OCI-LY7 (cell line): ENCODE measurements at regions not wholly inside any gene's neighbourhood (a gene's known extent, or its start where the extent isn't known, plus 50 kb on each side); places are given as distances from the start of the nearest gene placed in this dataset.

Experiments used
- BruUV-seq: library from RNA; stranded (reverse); fragments of 400-500 nt; replicated peaks from 2 replicates; lab custom pipeline; 2021; lab: Mats Ljungman, UMichigan
- CTCF ChIA-PET: fragments of 300-600 bp; sonication (Branson Sonifier 250); formaldehyde crosslinking; loops from one replicate; lab custom pipeline; 2022; ENCODE audit warnings: antibody characterized with exemption; ENCODE audit not compliant: unreplicated experiment; lab: Charles Lee
- POLR2A ChIA-PET: fragments of 300-600 bp; sonication (Branson Sonifier 250); formaldehyde crosslinking; loops from one replicate; lab custom pipeline; 2022; ENCODE audit warnings: antibody characterized with exemption; lab: Charles Lee
- DNase-seq: peaks from one replicate; pipeline ENCODE4 v3.0.0-alpha.2; 2015; ENCODE audit warnings: low spot score
- H2AFZ ChIP-seq: fragments of 200-600 bp; sonication (generic), shearing (Covaris generic); 2 replicates; pipeline ENCODE4 v1.6.1; 2014; ENCODE audit warnings: mild to moderate bottlenecking, antibody characterized with exemption, low read length, moderate library complexity
- H3K27ac ChIP-seq: fragments of 200-600 bp; sonication (generic); 2 replicates; pipeline ENCODE4 v1.5.1; 2014; ENCODE audit warnings: mixed run types, low read depth, mild to moderate bottlenecking, moderate library complexity, low read length, inconsistent platforms; ENCODE audit not compliant: poor library complexity, severe bottlenecking
- H3K36me3 ChIP-seq: fragments of 200-600 bp; sonication (generic); 2 replicates; pipeline ENCODE4 v1.6.1; 2014; ENCODE audit warnings: mild to moderate bottlenecking, antibody characterized with exemption, low read length, moderate library complexity, mixed read lengths; ENCODE audit not compliant: insufficient read depth
- H3K4me1 ChIP-seq: fragments of 200-600 bp; sonication (generic); 2 replicates; pipeline ENCODE4 v1.5.1; 2014; ENCODE audit warnings: mild to moderate bottlenecking, low read length; ENCODE audit not compliant: insufficient read depth, poor library complexity, severe bottlenecking
- H3K4me2 ChIP-seq: fragments of 200-600 bp; sonication (generic); 2 replicates; pipeline ENCODE4 v1.6.1; 2014; ENCODE audit warnings: mild to moderate bottlenecking, low read length
- H3K4me3 ChIP-seq: fragments of 200-600 bp; sonication (generic); 2 replicates; pipeline ENCODE4 v1.5.1; 2014; ENCODE audit warnings: mild to moderate bottlenecking, low read depth, low read length; ENCODE audit not compliant: poor library complexity, severe bottlenecking
- H3K79me2 ChIP-seq: fragments of 200-600 bp; sonication (generic); 2 replicates; pipeline ENCODE4 v1.6.1; 2016; ENCODE audit warnings: low read depth, mild to moderate bottlenecking, low read length, moderate library complexity, mixed read lengths; ENCODE audit not compliant: insufficient read depth
- H3K9me2 ChIP-seq: fragments of 200-600 bp; sonication (generic); 2 replicates; pipeline ENCODE4 v1.6.1; 2016; ENCODE audit warnings: mild to moderate bottlenecking, low read length, mixed read lengths; ENCODE audit not compliant: insufficient read depth
- H3K9me3 ChIP-seq: fragments of 200-600 bp; sonication (generic); 2 replicates; pipeline ENCODE4 v1.6.1; 2014; ENCODE audit warnings: mild to moderate bottlenecking, mixed run types, low read length, mixed read lengths
- H4K20me1 ChIP-seq: fragments of 200-600 bp; sonication (generic); 2 replicates; pipeline ENCODE4 v1.6.1; 2014; ENCODE audit warnings: mild to moderate bottlenecking, antibody characterized with exemption, low read length, moderate library complexity, mixed read lengths; ENCODE audit not compliant: insufficient read depth
- EZH2phosphoT487 ChIP-seq: fragments of 200-600 bp; sonication (generic); IDR thresholded peaks from 2 replicates; pipeline ENCODE4 v1.6.1; 2018; ENCODE audit warnings: low read depth, borderline replicate concordance, mild to moderate bottlenecking, mixed run types, antibody characterized with exemption, low read length, moderate library complexity, mixed read lengths
- intact Hi-C: fragments of 100-400 bp; cut with micrococcal nuclease; formaldehyde crosslinking; loops from one replicate; pipeline ENCODE4 v1.10.0; 2022; ENCODE audit not compliant: unreplicated experiment
- TF ChIP-seq, protein P1 (sequence below): fragments of 200-600 bp; sonication (generic); conservative IDR thresholded peaks from 2 replicates; pipeline ENCODE4 v1.5.1; 2014; ENCODE audit warnings: mild to moderate bottlenecking, antibody characterized with exemption, low read length, moderate library complexity, mixed read lengths

DNA sequence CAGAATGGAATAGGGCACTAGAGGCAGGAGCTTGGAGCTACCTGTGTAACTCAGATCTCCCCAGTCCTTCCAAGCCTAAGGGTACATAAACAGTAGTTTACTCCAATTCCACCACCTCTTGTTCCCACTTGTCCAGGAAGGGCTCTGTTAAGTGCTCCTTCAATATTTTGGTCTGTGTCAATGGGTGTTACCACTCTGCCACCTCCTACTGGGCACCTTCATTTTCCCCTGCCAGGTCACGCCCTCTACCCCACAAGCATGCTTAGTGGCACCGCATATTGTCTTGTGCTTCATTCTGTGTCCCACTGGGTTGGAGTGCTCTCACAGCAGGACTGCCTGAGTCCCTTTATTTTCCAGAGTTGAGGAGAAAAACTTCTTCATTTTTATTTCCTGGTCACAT is 459.8 kb downstream of the ARHGEF28 start:
- no peak overlapping the region for H3K27ac ChIP-seq
- no peaks in the 10 kb centered on the region for H3K4me1 ChIP-seq
- POLR2A ChIA-PET, result no interaction called here
- DNase-seq, result no peak
- no peaks in the 10 kb centered on the region for H4K20me1 ChIP-seq
- CTCF ChIA-PET, result no interaction called here
- BruUV-seq, result no TSS peak
- H3K9me3 ChIP-seq, result no peaks in the 10 kb centered on the region
- no peaks in the 10 kb centered on the region for H3K36me3 ChIP-seq
- no peak overlapping the region for H2AFZ ChIP-seq
- no peak overlapping the region for H3K4me3 ChIP-seq
- intact Hi-C loops, result no loop called here
- H3K4me2 ChIP-seq, result no peak overlapping the region
- H3K9me2 ChIP-seq, result no peaks in the 10 kb centered on the region
- H3K79me2 ChIP-seq, result no peaks in the 10 kb centered on the region
- TF ChIP-seq, protein P1, sequence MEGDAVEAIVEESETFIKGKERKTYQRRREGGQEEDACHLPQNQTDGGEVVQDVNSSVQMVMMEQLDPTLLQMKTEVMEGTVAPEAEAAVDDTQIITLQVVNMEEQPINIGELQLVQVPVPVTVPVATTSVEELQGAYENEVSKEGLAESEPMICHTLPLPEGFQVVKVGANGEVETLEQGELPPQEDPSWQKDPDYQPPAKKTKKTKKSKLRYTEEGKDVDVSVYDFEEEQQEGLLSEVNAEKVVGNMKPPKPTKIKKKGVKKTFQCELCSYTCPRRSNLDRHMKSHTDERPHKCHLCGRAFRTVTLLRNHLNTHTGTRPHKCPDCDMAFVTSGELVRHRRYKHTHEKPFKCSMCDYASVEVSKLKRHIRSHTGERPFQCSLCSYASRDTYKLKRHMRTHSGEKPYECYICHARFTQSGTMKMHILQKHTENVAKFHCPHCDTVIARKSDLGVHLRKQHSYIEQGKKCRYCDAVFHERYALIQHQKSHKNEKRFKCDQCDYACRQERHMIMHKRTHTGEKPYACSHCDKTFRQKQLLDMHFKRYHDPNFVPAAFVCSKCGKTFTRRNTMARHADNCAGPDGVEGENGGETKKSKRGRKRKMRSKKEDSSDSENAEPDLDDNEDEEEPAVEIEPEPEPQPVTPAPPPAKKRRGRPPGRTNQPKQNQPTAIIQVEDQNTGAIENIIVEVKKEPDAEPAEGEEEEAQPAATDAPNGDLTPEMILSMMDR, result no peak
- TF ChIP-seq EZH2phosphoT487, result no peak

DNA sequence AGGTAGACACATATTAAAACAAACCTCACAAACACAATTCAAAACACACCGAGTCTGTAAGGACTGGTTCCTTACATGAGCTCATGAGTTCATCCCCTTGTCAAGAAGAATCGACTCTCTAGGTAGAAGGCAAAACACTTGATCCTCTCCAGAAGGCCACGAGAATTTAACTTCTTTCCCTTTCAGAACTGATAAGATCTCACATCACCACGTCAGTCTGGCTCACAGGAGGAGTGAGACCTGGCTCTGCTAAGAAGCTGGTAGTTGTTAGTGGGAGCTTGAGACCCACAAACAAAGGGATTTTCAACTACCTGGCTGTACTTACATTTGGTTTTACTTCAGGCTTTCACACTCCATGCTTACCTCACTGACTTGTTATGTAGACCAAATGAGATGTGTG is 459.2 kb downstream of the ARHGEF28 start:
- no peaks in the 10 kb centered on the region for H3K9me3 ChIP-seq
- H3K27ac ChIP-seq, result no peak overlapping the region
- CTCF ChIA-PET, result interaction anchor here (0.6 kb wide), 1 partner anchor 432 kb away, joined by 14 read pairs; no protein-coding TSS in a partner anchor
- DNase-seq, result no peak
- TF ChIP-seq, protein P1, result no peak
- no peak for TF ChIP-seq EZH2phosphoT487
- H3K9me2 ChIP-seq, result no peaks in the 10 kb centered on the region
- H3K4me3 ChIP-seq, result no peak overlapping the region
- H3K4me1 ChIP-seq, result no peaks in the 10 kb centered on the region
- no peaks in the 10 kb centered on the region for H3K79me2 ChIP-seq
- no peaks in the 10 kb centered on the region for H4K20me1 ChIP-seq
- POLR2A ChIA-PET, result no interaction called here
- no TSS peak for BruUV-seq
- intact Hi-C loops, result no loop called here
- no peak overlapping the region for H2AFZ ChIP-seq
- H3K36me3 ChIP-seq, result no peaks in the 10 kb centered on the region
- H3K4me2 ChIP-seq, result no peak overlapping the region

DNA sequence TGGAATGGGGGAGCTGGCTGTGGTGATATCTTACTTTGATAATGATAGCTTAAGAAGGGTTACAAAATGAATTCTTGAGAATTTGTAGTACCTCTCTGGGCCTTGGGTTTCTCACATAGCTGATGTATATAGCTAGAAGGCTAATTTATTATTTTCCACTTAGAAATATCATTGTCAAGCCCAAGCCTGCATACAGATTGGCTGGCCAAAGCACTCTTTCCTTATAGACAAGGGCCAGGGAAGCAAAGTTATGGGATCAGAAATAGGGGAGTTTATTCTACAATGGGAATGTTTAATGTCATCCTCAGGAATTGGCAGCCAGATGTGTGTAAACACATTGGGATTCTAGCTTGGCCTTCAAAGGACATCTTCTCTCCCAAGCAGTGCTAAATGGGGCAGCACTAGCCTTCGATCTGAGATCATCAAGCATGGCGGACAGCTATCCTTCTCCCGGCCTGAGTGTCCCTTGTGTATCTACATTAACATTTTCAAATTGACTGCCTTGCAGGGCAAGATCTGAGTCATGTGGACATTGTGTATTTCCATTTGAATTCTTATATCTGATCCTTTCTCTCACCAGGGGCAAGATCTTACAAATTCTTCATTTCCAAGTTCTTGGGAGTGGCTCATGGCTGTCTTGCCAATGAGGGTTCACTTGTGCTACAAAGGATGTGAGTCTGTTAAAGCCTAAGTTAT is 457.2 kb downstream of the ARHGEF28 start:
- DNase-seq, result no peak
- no TSS peak for BruUV-seq
- Histone ChIP-seq H3K36me3 (no peaks in the 10 kb centered on the region), H3K9me3 (no peaks in the 10 kb centered on the region), H3K4me3 (no peak overlapping the region), H4K20me1 (no peaks in the 10 kb centered on the region), H2AFZ (no peak overlapping the region), H3K79me2 (no peaks in the 10 kb centered on the region), H3K9me2 (no peaks in the 10 kb centered on the region), H3K27ac (no peak overlapping the region), H3K4me2 (no peak overlapping the region), H3K4me1 (no peaks in the 10 kb centered on the region)
- TF ChIP-seq EZH2phosphoT487, result no peak
- TF ChIP-seq, protein P1, result no peak
- ChIA-PET POLR2A (no interaction called here), CTCF (no interaction called here)
- intact Hi-C loops, result no loop called here
